ENCODE measurements at regions not wholly inside any gene's neighbourhood (a gene's known extent, or its start where the extent isn't known, plus 50 kb on each side); places are given as distances from the start of the nearest gene placed in this dataset.

DNA sequence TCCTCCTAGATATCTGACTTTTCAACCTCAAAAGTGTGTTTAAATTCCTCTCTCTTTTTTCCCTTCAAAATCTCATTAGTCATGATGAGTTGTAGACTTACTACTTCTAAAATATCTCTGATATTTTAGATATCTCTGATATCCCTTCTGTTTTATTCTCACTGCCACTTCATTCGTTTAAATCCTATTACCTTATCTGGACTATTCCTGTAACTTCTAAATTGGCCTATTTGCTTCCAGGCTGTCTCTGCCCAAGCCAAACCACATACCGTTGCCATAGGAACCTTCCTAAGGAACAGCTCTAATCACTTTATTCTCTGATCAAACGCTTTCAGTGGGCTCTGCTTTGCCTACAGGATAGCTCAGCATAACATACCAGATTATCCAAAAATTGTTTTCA, 333.1 kb upstream of the CHRM3 start:
- no peak for TF ChIP-seq RORB (CRISPR knock-in tag; IDR thresholded peaks at IDR 0.05)
- no peak for TF ChIP-seq OVOL2 (CRISPR knock-in tag; IDR thresholded peaks at IDR 0.05; ENCODE audit: borderline replicate concordance)
- no peak for TF ChIP-seq ZNF396 (CRISPR knock-in tag; IDR thresholded peaks at IDR 0.05; ENCODE audit: borderline replicate concordance)
- TF ChIP-seq TEAD1 (CRISPR knock-in tag; IDR thresholded peaks at IDR 0.05) = no peak
- TF ChIP-seq, protein P1, sequence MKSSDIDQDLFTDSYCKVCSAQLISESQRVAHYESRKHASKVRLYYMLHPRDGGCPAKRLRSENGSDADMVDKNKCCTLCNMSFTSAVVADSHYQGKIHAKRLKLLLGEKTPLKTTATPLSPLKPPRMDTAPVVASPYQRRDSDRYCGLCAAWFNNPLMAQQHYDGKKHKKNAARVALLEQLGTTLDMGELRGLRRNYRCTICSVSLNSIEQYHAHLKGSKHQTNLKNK (CRISPR knock-in tag; IDR thresholded peaks at IDR 0.05) = no peak
- TF ChIP-seq, protein P2, sequence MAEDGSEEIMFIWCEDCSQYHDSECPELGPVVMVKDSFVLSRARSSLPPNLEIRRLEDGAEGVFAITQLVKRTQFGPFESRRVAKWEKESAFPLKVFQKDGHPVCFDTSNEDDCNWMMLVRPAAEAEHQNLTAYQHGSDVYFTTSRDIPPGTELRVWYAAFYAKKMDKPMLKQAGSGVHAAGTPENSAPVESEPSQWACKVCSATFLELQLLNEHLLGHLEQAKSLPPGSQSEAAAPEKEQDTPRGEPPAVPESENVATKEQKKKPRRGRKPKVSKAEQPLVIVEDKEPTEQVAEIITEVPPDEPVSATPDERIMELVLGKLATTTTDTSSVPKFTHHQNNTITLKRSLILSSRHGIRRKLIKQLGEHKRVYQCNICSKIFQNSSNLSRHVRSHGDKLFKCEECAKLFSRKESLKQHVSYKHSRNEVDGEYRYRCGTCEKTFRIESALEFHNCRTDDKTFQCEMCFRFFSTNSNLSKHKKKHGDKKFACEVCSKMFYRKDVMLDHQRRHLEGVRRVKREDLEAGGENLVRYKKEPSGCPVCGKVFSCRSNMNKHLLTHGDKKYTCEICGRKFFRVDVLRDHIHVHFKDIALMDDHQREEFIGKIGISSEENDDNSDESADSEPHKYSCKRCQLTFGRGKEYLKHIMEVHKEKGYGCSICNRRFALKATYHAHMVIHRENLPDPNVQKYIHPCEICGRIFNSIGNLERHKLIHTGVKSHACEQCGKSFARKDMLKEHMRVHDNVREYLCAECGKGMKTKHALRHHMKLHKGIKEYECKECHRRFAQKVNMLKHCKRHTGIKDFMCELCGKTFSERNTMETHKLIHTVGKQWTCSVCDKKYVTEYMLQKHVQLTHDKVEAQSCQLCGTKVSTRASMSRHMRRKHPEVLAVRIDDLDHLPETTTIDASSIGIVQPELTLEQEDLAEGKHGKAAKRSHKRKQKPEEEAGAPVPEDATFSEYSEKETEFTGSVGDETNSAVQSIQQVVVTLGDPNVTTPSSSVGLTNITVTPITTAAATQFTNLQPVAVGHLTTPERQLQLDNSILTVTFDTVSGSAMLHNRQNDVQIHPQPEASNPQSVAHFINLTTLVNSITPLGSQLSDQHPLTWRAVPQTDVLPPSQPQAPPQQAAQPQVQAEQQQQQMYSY (CRISPR knock-in tag; IDR thresholded peaks at IDR 0.05) = no peak
- no peak for TF ChIP-seq ZBTB21 (CRISPR knock-in tag; IDR thresholded peaks at IDR 0.05; ENCODE audit: borderline replicate concordance)
- peaks cover 30% of the 10 kb centered on the region for H3K9me3 Mint-ChIP-seq
- H3K4me1 Mint-ChIP-seq = peaks cover 13% of the 10 kb centered on the region
- no peak for ATAC-seq
- H3K27ac Mint-ChIP-seq = no peak overlapping the region
- DNase-seq (ENCODE audit: low spot score) = no peak
- H3K4me3 Mint-ChIP-seq = no peak overlapping the region
- CTCF ChIA-PET = no interaction called here
- POLR2A ChIA-PET = no interaction called here
- no peaks in the 10 kb centered on the region for H3K27me3 Mint-ChIP-seq (ENCODE audit: low read depth)
- H3K36me3 Mint-ChIP-seq = peaks cover 19% of the 10 kb centered on the region

DNA sequence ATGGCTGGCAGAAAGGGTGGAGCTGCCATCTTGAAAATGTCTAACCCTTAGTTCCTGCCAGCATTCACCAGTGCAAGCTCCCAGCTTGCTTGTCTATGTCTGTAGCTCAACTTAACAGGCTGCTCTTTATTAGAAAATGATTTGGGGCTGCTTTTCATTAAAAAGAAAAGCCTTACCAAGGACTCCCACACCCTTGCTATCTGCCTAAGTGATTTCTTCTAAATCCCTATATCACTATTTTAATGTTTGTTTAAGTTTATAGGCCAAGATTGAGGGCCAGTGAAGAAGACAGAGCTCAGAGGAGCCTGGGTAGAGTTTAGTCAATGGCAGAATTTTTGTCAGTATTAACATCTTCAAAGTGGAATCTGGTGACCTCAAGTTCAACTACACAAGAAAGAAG, 336.8 kb upstream of the CHRM3 start:
- H3K27ac Mint-ChIP-seq = no peak overlapping the region

More for the DNA sequence above, 336.8 kb upstream of the CHRM3 start:
- Mint-ChIP-seq H3K36me3 (no peaks in the 10 kb centered on the region), H3K4me3 (no peak overlapping the region), H3K27me3 (ENCODE audit: low read depth) (no peaks in the 10 kb centered on the region), H3K4me1 (peaks cover 4% of the 10 kb centered on the region), H3K9me3 (peaks cover 9% of the 10 kb centered on the region)
- ChIA-PET POLR2A (no interaction called here), CTCF (no interaction called here)
- ATAC-seq = no peak
- TF ChIP-seq, protein P3, sequence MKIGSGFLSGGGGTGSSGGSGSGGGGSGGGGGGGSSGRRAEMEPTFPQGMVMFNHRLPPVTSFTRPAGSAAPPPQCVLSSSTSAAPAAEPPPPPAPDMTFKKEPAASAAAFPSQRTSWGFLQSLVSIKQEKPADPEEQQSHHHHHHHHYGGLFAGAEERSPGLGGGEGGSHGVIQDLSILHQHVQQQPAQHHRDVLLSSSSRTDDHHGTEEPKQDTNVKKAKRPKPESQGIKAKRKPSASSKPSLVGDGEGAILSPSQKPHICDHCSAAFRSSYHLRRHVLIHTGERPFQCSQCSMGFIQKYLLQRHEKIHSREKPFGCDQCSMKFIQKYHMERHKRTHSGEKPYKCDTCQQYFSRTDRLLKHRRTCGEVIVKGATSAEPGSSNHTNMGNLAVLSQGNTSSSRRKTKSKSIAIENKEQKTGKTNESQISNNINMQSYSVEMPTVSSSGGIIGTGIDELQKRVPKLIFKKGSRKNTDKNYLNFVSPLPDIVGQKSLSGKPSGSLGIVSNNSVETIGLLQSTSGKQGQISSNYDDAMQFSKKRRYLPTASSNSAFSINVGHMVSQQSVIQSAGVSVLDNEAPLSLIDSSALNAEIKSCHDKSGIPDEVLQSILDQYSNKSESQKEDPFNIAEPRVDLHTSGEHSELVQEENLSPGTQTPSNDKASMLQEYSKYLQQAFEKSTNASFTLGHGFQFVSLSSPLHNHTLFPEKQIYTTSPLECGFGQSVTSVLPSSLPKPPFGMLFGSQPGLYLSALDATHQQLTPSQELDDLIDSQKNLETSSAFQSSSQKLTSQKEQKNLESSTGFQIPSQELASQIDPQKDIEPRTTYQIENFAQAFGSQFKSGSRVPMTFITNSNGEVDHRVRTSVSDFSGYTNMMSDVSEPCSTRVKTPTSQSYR (CRISPR knock-in tag; IDR thresholded peaks at IDR 0.05) = no peak
- TF ChIP-seq JUN (CRISPR knock-in tag; IDR thresholded peaks at IDR 0.05) (no peak), TEAD4 (CRISPR knock-in tag; IDR thresholded peaks at IDR 0.05) (no peak), FOXK1 (CRISPR knock-in tag; IDR thresholded peaks at IDR 0.05) (no peak), NR2C2 (CRISPR knock-in tag; IDR thresholded peaks at IDR 0.05) (no peak), NR1H2 (CRISPR knock-in tag; IDR thresholded peaks at IDR 0.05) (no peak), RELA (CRISPR knock-in tag; IDR thresholded peaks at IDR 0.05; ENCODE audit: borderline replicate concordance) (no peak), CREM (CRISPR knock-in tag; IDR thresholded peaks at IDR 0.05) (no peak), ZNF232 (CRISPR knock-in tag; IDR thresholded peaks at IDR 0.05) (no peak), ZNF219 (CRISPR knock-in tag; IDR thresholded peaks at IDR 0.05; ENCODE audit: borderline replicate concordance) (no peak), CBFB (CRISPR knock-in tag; IDR thresholded peaks at IDR 0.05; ENCODE audit: low read depth) (no peak), ELF4 (CRISPR knock-in tag; IDR thresholded peaks at IDR 0.05; ENCODE audit: low read depth) (no peak)
- TF ChIP-seq, protein P4, sequence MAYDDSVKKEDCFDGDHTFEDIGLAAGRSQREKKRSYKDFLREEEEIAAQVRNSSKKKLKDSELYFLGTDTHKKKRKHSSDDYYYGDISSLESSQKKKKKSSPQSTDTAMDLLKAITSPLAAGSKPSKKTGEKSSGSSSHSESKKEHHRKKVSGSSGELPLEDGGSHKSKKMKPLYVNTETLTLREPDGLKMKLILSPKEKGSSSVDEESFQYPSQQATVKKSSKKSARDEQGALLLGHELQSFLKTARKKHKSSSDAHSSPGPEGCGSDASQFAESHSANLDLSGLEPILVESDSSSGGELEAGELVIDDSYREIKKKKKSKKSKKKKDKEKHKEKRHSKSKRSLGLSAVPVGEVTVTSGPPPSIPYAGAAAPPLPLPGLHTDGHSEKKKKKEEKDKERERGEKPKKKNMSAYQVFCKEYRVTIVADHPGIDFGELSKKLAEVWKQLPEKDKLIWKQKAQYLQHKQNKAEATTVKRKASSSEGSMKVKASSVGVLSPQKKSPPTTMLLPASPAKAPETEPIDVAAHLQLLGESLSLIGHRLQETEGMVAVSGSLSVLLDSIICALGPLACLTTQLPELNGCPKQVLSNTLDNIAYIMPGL (CRISPR knock-in tag; IDR thresholded peaks at IDR 0.05) = no peak
- TF ChIP-seq, protein P5, sequence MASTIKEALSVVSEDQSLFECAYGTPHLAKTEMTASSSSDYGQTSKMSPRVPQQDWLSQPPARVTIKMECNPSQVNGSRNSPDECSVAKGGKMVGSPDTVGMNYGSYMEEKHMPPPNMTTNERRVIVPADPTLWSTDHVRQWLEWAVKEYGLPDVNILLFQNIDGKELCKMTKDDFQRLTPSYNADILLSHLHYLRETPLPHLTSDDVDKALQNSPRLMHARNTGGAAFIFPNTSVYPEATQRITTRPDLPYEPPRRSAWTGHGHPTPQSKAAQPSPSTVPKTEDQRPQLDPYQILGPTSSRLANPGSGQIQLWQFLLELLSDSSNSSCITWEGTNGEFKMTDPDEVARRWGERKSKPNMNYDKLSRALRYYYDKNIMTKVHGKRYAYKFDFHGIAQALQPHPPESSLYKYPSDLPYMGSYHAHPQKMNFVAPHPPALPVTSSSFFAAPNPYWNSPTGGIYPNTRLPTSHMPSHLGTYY (CRISPR knock-in tag; IDR thresholded peaks at IDR 0.05) = no peak
- TF ChIP-seq, protein P6, sequence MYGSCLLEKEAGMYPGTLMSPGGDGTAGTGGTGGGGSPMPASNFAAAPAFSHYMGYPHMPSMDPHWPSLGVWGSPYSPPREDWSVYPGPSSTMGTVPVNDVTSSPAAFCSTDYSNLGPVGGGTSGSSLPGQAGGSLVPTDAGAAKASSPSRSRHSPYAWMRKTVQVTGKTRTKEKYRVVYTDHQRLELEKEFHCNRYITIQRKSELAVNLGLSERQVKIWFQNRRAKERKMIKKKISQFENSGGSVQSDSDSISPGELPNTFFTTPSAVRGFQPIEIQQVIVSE (CRISPR knock-in tag; IDR thresholded peaks at IDR 0.05; ENCODE audit: borderline replicate concordance) = no peak
- TF ChIP-seq, protein P7, sequence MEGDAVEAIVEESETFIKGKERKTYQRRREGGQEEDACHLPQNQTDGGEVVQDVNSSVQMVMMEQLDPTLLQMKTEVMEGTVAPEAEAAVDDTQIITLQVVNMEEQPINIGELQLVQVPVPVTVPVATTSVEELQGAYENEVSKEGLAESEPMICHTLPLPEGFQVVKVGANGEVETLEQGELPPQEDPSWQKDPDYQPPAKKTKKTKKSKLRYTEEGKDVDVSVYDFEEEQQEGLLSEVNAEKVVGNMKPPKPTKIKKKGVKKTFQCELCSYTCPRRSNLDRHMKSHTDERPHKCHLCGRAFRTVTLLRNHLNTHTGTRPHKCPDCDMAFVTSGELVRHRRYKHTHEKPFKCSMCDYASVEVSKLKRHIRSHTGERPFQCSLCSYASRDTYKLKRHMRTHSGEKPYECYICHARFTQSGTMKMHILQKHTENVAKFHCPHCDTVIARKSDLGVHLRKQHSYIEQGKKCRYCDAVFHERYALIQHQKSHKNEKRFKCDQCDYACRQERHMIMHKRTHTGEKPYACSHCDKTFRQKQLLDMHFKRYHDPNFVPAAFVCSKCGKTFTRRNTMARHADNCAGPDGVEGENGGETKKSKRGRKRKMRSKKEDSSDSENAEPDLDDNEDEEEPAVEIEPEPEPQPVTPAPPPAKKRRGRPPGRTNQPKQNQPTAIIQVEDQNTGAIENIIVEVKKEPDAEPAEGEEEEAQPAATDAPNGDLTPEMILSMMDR (IDR thresholded peaks at IDR 0.05) = no peak
- DNase-seq (ENCODE audit: low spot score) = no peak
